ENCODE measurements at regions not wholly inside any gene's neighbourhood (a gene's known extent, or its start where the extent isn't known, plus 50 kb on each side); places are given as distances from the start of the nearest gene placed in this dataset.

DNA sequence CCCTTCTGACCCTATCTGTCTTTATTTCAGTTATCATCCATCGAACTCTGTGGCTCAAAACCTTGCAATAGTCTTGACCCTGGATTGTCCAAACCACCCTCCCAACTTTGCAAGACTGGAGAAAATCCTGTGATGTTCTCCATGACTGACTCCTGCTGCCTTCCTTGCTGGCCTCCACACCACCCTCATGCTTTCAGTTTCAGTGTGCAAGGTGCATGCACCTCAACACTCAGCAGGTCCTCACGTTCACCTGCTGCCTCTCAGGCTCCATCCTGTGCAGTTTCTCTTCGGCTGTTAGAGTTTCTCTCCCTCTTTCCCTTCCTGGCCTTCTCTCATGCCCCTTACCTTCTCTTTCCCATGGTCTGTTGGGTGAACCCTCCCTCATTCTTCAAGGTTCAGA lies 59.4 kb upstream of the ASIC2 start:
- no peak for DNase-seq

DNA sequence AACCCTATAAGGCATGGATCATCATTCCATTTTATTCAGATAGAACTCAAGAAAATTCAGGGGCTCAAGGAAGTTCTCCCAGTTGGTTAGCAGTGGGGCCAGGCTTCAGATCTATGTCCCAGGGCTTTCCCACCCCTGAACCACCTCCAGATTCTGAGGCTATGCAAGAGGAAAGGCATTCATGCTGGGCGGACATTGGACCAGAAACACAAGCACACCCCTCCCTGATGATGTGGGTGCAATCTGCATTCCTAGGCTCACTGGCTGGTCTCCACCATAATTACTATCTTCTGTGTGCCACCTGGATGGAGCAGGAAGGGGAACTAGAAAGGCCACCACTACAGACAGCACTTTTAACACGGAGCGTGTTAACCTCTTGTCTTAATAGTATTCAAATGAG lies 63.2 kb upstream of the ASIC2 start:
- DNase-seq, result no peak

- no peak for DNase-seq
Observed at GRCh38 chr17:33363475-33363874, 70.4 kb upstream of the ASIC2 start.

- no peak for DNase-seq
Observed at GRCh38 chr17:33366960-33367359, 73.9 kb upstream of the ASIC2 start.

- no peak for DNase-seq
Observed at GRCh38 chr17:33369149-33369548, 76.1 kb upstream of the ASIC2 start.

DNA sequence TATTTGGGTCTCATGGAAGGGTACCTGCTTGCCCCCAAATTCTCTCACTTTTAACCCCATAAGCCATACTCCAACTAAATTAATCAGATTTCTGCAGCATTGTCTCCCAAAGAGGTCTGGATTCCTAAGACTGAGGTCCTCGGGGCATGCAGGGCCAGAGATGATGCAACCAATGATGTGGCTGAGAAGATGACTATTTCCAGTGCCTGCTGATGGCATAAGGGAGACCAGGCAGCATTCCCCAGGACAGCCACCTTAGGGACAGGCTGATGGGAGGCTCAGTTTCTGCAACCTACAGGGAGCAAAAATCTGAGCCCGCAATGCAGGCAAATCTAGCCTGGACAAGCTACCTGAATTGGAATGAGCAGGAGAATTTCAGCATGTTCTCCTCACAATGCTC lies 76.8 kb upstream of the ASIC2 start:
- DNase-seq, result no peak

DNA sequence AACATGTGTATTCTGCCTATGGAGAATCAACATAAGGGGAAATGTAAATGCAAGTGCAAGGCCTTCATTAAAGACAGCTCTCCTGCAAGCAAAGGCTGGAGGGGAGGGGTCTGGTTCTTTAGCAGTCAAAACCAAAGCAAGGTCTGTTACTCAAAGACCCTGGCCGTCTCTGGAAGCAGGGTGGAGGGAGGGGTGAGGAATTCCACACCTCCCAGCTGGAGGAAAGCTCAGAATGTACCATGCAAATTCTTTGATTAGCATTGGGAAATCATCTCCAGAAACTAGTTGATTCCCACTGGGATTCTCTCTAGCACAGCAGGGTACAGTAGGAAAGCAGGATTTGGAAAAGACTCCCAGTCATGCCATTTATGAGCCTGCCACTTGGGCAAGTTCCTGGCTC lies 77.3 kb upstream of the ASIC2 start:
- DNase-seq, result no peak

DNA sequence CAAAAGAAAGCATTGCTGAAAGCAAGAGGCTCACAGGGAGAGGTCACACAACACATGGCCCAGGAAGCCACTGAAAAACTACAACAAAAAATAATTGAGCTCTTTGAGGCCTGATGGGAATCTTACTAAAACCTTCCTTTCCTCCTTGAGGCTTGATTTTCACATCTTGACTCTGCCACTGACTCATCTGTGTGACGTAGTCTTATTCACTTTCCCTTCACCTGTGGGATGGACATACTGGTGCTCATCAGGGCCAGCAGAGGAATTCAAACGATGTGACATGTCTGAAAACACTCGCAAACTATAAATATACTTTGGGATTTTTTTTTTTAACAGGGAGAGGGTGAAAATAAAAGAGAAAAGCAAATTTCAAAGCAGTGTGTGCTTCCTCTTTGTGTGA lies 78.3 kb upstream of the ASIC2 start:
- DNase-seq, result no peak

GRCh38 chr17:33373273-33373672 lies 80.2 kb upstream of the ASIC2 start:
- no peak for DNase-seq

DNA sequence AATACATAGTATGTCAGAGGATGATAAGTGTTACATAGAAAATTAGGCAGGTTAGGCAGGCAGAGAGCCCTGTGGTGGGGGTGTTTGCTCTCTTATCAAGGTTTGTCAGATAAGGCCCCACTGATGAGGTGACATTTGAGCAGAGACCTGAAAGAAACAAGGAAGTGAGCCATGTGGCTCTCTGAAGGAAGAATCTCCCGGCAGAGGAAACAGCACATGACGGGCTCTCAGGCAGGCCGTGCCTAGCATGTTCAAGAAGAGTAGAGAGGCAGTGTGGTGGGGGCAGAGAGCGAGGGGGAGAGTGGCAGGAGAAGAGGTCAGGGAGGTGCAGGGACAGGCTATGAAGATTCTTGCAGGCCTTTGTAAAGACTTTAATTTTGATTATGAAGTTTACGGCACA lies 82.0 kb upstream of the ASIC2 start:
- DNase-seq, result no peak

DNA sequence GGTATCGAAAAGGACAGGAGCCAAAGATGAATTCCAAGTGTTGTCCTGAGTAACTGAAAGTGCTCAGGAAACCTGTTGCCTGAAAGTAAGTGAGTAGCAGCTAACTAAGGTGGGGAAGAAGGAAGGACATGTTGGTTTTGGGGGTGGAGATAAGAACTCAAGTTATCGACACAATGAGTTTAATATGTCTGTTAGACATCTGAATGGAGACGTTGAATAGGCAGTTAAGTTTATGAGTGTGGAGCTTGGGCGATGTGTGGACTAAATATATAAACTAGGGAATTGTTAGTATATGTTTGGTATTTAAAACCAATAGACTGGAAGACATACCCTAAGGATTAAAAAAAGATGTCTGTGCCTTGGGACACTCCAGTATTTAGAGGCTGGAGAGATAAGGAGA lies 82.7 kb upstream of the ASIC2 start:
- DNase-seq, result no peak

- DNase-seq, result no peak
Observed at GRCh38 chr17:33377837-33378595, 84.9 kb upstream of the ASIC2 start.

- no peak for DNase-seq
Observed at GRCh38 chr17:33381201-33381600, 88.1 kb upstream of the ASIC2 start.

DNA sequence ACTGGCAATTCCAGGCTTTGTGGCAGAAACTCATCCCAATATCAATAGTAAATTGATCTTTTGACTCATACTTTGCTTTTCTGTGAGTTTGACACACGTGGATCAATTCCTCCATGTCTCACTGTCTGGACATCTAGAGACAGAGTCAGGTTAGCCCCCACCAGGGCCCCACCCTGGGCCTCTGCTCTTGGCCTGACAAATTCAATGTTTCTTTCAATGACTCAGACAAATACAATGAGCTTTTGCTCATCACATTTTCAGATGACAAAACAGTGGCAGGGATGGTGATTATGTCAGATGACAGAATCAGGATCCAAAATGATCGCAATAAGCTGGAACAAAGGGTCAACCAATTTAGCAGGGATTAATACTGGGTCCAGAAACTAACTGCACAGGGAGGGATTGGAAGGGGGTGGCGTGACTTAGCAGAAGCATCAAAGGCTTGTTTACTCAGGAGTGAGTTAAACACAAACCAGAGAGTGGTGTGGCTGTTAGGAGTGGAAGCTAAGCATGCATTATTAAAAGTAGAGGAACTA lies 90.5 kb upstream of the ASIC2 start:
- DNase-seq, result no peak

DNA sequence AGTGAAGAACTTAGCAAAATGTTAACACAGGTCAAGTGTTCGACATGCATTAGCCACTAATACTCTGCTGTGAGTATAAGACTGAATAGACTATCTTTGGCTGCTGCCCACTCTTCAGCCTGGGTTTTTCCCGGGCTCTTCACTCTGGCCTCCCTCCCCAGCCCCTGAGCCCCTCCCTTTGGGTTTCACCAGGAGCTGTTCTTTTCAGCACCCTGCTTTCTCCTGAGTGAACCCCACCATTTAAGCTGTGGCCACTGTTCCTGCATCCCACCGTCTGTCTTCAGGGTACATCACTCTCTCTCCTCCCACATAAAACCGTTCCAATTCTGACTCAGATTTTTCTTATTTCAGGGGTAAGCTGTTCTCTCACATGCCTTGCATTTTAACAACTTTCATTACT lies 92.0 kb upstream of the ASIC2 start:
- no peak for DNase-seq

DNA sequence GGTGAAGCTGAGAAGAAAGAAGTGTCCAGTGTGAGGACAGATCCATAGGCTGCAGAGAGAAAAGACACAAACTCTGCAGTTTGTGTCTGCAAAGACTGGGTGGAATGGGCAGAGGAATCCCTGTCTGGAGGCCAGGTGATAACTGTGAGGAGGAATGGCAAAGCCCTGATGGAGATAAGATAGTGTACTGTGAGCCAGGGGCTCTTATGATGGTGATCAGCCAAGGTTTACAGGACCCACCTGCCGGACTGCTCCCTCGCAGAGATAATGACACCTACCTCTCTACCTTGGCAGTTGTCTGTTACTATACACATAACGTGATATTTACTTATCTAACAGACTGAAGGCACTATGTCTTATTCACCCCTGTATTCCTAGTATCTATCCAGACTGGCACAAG lies 92.6 kb upstream of the ASIC2 start:
- no peak for DNase-seq

GRCh38 chr17:33387406-33387805 lies 94.3 kb upstream of the ASIC2 start:
- DNase-seq, result no peak

DNA sequence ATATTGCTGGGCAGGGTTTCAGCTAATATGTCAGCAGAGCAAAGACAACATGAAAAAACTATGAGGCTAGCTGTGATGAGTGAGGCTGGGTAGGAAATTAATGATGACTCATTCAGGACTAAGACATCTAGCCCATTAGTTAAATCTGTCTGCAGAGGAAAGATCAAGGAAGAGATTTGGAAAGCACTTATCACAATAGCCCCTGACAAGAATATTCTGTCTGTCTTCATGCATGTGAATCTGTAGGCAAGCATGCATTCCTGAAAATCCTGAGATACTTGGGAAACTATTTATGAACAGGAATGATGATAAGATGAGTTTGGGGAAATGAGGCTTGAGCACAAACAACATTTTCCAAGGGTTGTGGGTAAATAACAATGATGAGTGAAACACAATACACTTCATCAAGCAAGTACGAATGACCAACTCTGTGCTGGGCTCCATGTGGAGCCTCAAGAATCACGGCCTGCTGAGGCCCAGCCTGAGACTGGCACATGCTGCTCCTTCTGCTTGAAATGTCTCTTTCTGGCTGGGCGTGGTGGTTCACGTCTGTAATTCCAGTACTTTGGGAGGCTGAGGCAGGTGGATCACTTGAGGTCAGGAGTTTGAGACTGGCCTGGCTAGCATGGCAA lies 96.5 kb upstream of the ASIC2 start:
- DNase-seq, result no peak

GRCh38 chr17:33390479-33391176 lies 97.5 kb upstream of the ASIC2 start:
- no peak for DNase-seq

DNA sequence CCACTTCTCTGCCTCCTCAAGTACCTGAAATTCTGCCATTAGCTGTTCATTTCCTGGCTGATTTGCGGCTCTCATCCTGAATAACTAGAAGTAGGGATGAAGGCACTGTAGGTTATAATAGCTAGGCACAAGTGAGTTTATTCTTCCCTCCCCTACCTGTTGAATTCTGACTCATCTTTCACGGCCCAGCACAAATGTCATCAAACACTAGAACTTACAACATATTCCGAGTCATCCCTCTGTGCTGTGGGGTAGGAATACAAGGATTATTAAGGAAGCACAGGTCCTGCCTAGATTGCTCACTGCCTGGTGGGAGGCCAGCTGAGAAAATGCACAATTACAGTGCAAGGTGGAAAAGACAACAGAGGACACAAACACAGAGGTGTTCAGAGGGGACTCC lies 103.7 kb upstream of the ASIC2 start:
- DNase-seq, result no peak

DNA sequence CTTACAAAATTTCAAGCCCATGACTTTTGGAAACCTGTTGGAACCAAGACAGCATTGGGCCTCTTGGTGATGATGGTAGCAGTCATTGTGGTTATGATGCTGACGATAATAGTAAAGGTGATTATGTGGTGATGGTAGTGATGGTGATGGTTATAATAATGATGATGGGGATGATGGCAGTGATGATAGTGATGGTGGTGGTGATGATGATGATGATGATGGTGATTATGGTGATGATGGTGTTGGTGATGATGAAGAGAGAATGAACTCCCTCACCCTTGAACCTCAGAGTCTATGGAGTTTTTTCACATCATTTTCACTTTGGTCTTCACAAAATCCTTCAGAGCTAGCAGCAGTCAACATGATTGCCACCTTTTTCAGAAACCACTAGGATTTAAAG lies 105.3 kb upstream of the ASIC2 start:
- no peak for DNase-seq

- DNase-seq, result no peak
Observed at GRCh38 chr17:33401249-33401648, 108.2 kb upstream of the ASIC2 start.

DNA sequence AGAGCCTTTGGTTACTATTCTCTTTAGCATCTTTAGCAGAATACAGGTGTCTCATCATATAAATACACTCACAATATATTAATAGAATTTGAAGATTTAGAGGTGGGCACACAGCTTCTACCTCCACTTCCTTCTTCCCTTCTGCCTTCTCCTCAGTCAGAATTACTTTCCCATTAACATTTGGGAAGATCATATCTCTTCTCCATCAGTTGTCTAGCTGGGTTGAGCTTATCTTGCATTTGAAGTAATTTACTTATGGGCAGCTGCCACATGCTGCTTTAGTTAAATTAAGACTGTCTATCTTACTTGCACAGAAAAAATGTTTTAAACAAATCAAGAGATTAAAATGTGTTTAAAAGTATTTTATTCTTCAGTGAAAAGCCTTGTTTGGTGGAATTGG lies 110.1 kb upstream of the ASIC2 start:
- no peak for DNase-seq

All from GOT3 (cell line).